H9 (cell line): ENCODE measurements at regions not wholly inside any gene's neighbourhood (a gene's known extent, or its start where the extent isn't known, plus 50 kb on each side); places are given as distances from the start of the nearest gene placed in this dataset.

Experiments
- DNase-seq: peaks from one replicate; pipeline ENCODE4 v3.0.0-alpha.2; 2017
- H2AFZ ChIP-seq: one replicate; pipeline ENCODE4 v1.6.1; 2013; ENCODE audit warnings: mild to moderate bottlenecking, low read length, control low read depth, moderate library complexity
- H2AK5ac ChIP-seq: 2 replicates; pipeline ENCODE4 v1.6.1; 2013; ENCODE audit warnings: low read length, control low read depth, mixed read lengths; ENCODE audit not compliant: insufficient read length
- H2BK120ac ChIP-seq: one replicate; pipeline ENCODE4 v1.6.1; 2013; ENCODE audit warnings: low read depth, mild to moderate bottlenecking, low read length, control low read depth, inconsistent platforms; ENCODE audit not compliant: poor library complexity, severe bottlenecking
- H2BK12ac ChIP-seq: 2 replicates; pipeline ENCODE4 v1.6.1; 2013; ENCODE audit warnings: low read length, control low read depth, mixed read lengths, low read depth; ENCODE audit not compliant: insufficient read length
- H2BK15ac ChIP-seq: 2 replicates; pipeline ENCODE4 v1.6.1; 2013; ENCODE audit warnings: low read depth, low read length, control low read depth
- H2BK20ac ChIP-seq: one replicate; pipeline ENCODE4 v1.6.1; 2013; ENCODE audit warnings: low read depth, mild to moderate bottlenecking, low read length, control low read depth, inconsistent platforms; ENCODE audit not compliant: poor library complexity, severe bottlenecking
- H2BK5ac ChIP-seq: 2 replicates; pipeline ENCODE4 v1.6.1; 2013; ENCODE audit warnings: low read length, control low read depth, mixed read lengths; ENCODE audit not compliant: insufficient read length
- H3K14ac ChIP-seq: 2 replicates; pipeline ENCODE4 v1.6.1; 2013; ENCODE audit warnings: low read length, control low read depth; ENCODE audit not compliant: insufficient read depth
- H3K18ac ChIP-seq: 2 replicates; pipeline ENCODE4 v1.6.1; 2013; ENCODE audit warnings: low read depth, mild to moderate bottlenecking, mixed read lengths, low read length, control low read depth; ENCODE audit not compliant: insufficient read length
- H3K23ac ChIP-seq: 2 replicates; pipeline ENCODE4 v1.6.1; 2013; ENCODE audit warnings: low read length, control low read depth, mixed read lengths, low read depth; ENCODE audit not compliant: insufficient read length
- H3K23me2 ChIP-seq: 2 replicates; pipeline ENCODE4 v1.6.1; 2013; ENCODE audit warnings: low read depth, mild to moderate bottlenecking, mixed read lengths, low read length, control low read depth; ENCODE audit not compliant: insufficient read length, poor library complexity, severe bottlenecking
- H3K27ac ChIP-seq: 2 replicates; pipeline ENCODE4 v1.5.1; 2013; ENCODE audit warnings: low read length, control low read depth, mixed read lengths, low read depth; ENCODE audit not compliant: insufficient read length
- H3K27me3 ChIP-seq: 2 replicates; pipeline ENCODE4 v1.6.1; 2013; ENCODE audit warnings: low read length, control low read depth, inconsistent platforms; ENCODE audit not compliant: insufficient read depth
- H3K4ac ChIP-seq: 2 replicates; pipeline ENCODE4 v1.6.1; 2013; ENCODE audit warnings: low read depth, mild to moderate bottlenecking, control low read depth, inconsistent platforms, low read length, moderate library complexity
- H3K4me1 ChIP-seq: 2 replicates; pipeline ENCODE4 v1.6.1; 2013; ENCODE audit warnings: low read length, control low read depth, inconsistent platforms; ENCODE audit not compliant: insufficient read depth
- H3K4me2 ChIP-seq: 2 replicates; pipeline ENCODE4 v1.6.1; 2013; ENCODE audit warnings: low read length, control low read depth, mixed read lengths; ENCODE audit not compliant: insufficient read length, insufficient read depth
- H3K56ac ChIP-seq: 2 replicates; pipeline ENCODE4 v1.6.1; 2013; ENCODE audit warnings: low read depth, mild to moderate bottlenecking, mixed read lengths, low read length, control low read depth; ENCODE audit not compliant: insufficient read length
- H3K79me1 ChIP-seq: 2 replicates; pipeline ENCODE4 v1.6.1; 2013; ENCODE audit warnings: low read depth, mild to moderate bottlenecking, moderate library complexity, low read length, control low read depth, inconsistent platforms; ENCODE audit not compliant: insufficient read depth, poor library complexity, severe bottlenecking
- H3K79me2 ChIP-seq: 2 replicates; pipeline ENCODE4 v1.6.1; 2013; ENCODE audit warnings: low read length, control low read depth, inconsistent platforms; ENCODE audit not compliant: insufficient read depth
- H3K9ac ChIP-seq: 2 replicates; pipeline ENCODE4 v1.6.1; 2013; ENCODE audit warnings: low read length, control low read depth, mixed read lengths; ENCODE audit not compliant: insufficient read length; ENCODE audit errors: extremely low read depth
- H3K9me3 ChIP-seq: one replicate; pipeline ENCODE4 v1.6.1; 2013; ENCODE audit warnings: low read depth, low read length, inconsistent platforms; ENCODE audit not compliant: control insufficient read depth
- H3T11ph ChIP-seq: one replicate; pipeline ENCODE4 v1.6.1; 2013; ENCODE audit warnings: mild to moderate bottlenecking, low read length, control low read depth, inconsistent platforms
- H4K20me1 ChIP-seq: one replicate; pipeline ENCODE4 v1.6.1; 2013; ENCODE audit not compliant: control insufficient read depth, insufficient read length, insufficient read depth
- H4K5ac ChIP-seq: 2 replicates; pipeline ENCODE4 v1.6.1; 2013; ENCODE audit warnings: low read depth, mild to moderate bottlenecking, mixed read lengths, low read length, control low read depth; ENCODE audit not compliant: insufficient read length
- H4K8ac ChIP-seq: replicated peaks from 2 replicates; pipeline ENCODE4 v1.6.1; 2013; ENCODE audit warnings: low read length, control low read depth, mixed read lengths, low read depth; ENCODE audit not compliant: insufficient read length
- H4K91ac ChIP-seq: 2 replicates; pipeline ENCODE4 v1.6.1; 2013; ENCODE audit warnings: low read depth, mild to moderate bottlenecking, moderate library complexity, mixed read lengths, low read length, control low read depth; ENCODE audit not compliant: insufficient read length
- H3K27ac Mint-ChIP-seq, 3 experiments: 2 replicates in 2 of 3; 3 replicates in 1 of 3; pipeline ENCODE4 v1.8.0; 2020 to 2021; ENCODE audit warnings: mixed read lengths in 3 of 3, mild to moderate bottlenecking in 1 of 3, moderate library complexity in 1 of 3
- H3K27me3 Mint-ChIP-seq: 2 replicates; pipeline ENCODE4 v1.8.0; 2021; ENCODE audit warnings: low read depth, mild to moderate bottlenecking, moderate library complexity, mixed read lengths
- H3K36me3 Mint-ChIP-seq, 3 experiments: 2 replicates in 2 of 3; 3 replicates in 1 of 3; pipeline ENCODE4 v1.8.0; 2020 to 2021; ENCODE audit warnings: low read depth in 3 of 3, mixed read lengths in 3 of 3; ENCODE audit not compliant: insufficient read depth in 1 of 3
- H3K4me1 Mint-ChIP-seq, 2 experiments: 2 replicates each; pipeline ENCODE4 v1.8.0; 2020; ENCODE audit warnings: mixed read lengths in 2 of 2
- H3K4me3 Mint-ChIP-seq, 2 experiments: 2 replicates in 1 of 2; 3 replicates in 1 of 2; pipeline ENCODE4 v1.8.0; 2020 to 2021; ENCODE audit warnings: mild to moderate bottlenecking in 2 of 2, mixed read lengths in 2 of 2, moderate library complexity in 1 of 2
- H3K9me3 Mint-ChIP-seq, 2 experiments: 2 replicates in 1 of 2; 3 replicates in 1 of 2; pipeline ENCODE4 v1.8.0; 2020; ENCODE audit warnings: mild to moderate bottlenecking in 2 of 2, mixed read lengths in 2 of 2, moderate library complexity in 1 of 2
- CTCF ChIP-seq: fragments of 200-600 bp; sonication (generic); conservative IDR thresholded peaks from 3 replicates; pipeline ENCODE4 v1.8.0; 2021; ENCODE audit warnings: antibody characterized with exemption, mild to moderate bottlenecking
- WGBS: extraction: QIAGEN DNeasy Blood & Tissue Kit; methylation state at CpG from one replicate; pipeline ENCODE4 v1.1.7; 2013; ENCODE audit warnings: missing lambda C conversion rate, low lambda C conversion rate, mixed read lengths; ENCODE audit not compliant: insufficient read length; ENCODE audit errors: extremely low coverage; 5-methylcytosine and 5-hydroxymethylcytosine counted together

DNA sequence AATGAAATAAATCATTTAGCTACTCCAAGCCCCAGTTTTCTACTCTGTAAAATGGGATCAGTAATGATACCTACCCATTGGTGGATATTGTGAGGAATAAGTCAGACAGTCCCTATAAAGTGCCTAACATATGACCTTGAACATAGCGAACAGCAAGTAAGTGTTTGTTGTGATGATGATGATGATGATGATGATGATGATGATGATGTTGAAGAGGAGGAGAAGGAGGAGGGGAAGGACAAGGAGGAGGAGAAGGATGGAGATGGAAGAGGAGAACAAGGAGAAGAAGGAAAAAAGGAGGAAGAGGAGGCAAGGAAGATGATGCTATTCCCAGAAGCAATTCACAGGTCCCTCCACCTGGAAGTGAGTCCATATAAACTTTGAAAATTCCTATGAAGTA, 264.3 kb downstream of the MAFB start:
- no peaks in the 10 kb centered on the region for H4K20me1 ChIP-seq
- H3K79me2 ChIP-seq = no peaks in the 10 kb centered on the region
- no peak overlapping the region for H2BK20ac ChIP-seq
- H3K27ac ChIP-seq = no peak overlapping the region
- H2BK120ac ChIP-seq = no peak overlapping the region
- H4K5ac ChIP-seq = no peak overlapping the region
- no peak overlapping the region for H2BK5ac ChIP-seq
- H3K9me3 Mint-ChIP-seq = peaks cover 0 to 3% of the 10 kb centered on the region in 2 experiments; a peak in 2 of 5 replicates
- H3K4me1 ChIP-seq = no peaks in the 10 kb centered on the region
- H2AFZ ChIP-seq = no peak overlapping the region
- H2BK15ac ChIP-seq = no peak overlapping the region
- peaks cover 0 to 2% (median 0%) of the 10 kb centered on the region in 3 experiments; a peak in 2 of 7 replicates for H3K36me3 Mint-ChIP-seq
- H3K4ac ChIP-seq = no peak overlapping the region
- no peak overlapping the region for H3K18ac ChIP-seq
- H3K23ac ChIP-seq = no peak overlapping the region
- no peaks in the 10 kb centered on the region for H3K23me2 ChIP-seq
- no peaks in the 10 kb centered on the region for H3K4me1 Mint-ChIP-seq
- no peaks in the 10 kb centered on the region for H3K79me1 ChIP-seq
- no peak overlapping the region for H3K4me3 Mint-ChIP-seq
- H3K9ac ChIP-seq = no peak overlapping the region
- no peak overlapping the region for H3K27ac Mint-ChIP-seq
- no peak overlapping the region for H2BK12ac ChIP-seq
- H4K91ac ChIP-seq = no peak overlapping the region
- WGBS = no CpG with 5 or more reads among the region's 1 CpG
- H4K8ac ChIP-seq = no peak overlapping the region
- peaks cover 2% of the 10 kb centered on the region; the same call in 1 of the 2 replicates for H3K27me3 Mint-ChIP-seq
- no peaks in the 10 kb centered on the region for H3K27me3 ChIP-seq
- H3K9me3 ChIP-seq = no peaks in the 10 kb centered on the region
- no peak for DNase-seq
- H3K4me2 ChIP-seq = no peak overlapping the region
- TF ChIP-seq CTCF = no peak
- H3T11ph ChIP-seq = no peak overlapping the region
- H3K14ac ChIP-seq = no peak overlapping the region
- no peak overlapping the region for H2AK5ac ChIP-seq
- no peak overlapping the region for H3K56ac ChIP-seq
